H1 (cell line): ENCODE measurements at regions not wholly inside any gene's neighbourhood (a gene's known extent, or its start where the extent isn't known, plus 50 kb on each side); places are given as distances from the start of the nearest gene placed in this dataset.

Experiments used
- EZH2 ChIP-seq: fragments of 200-600 bp; sonication (generic); IDR thresholded peaks from 2 replicates; pipeline ENCODE4 v1.7.1; 2012; ENCODE audit warnings: low read depth, mild to moderate bottlenecking, moderate library complexity, low read length, inconsistent platforms; ENCODE audit not compliant: severe bottlenecking
- HDAC2 ChIP-seq, 2 experiments: fragments of 300-600 bp in 1 of 2; sonication (generic) in 1 of 2; IDR thresholded peaks; 2 replicates each; pipeline ENCODE4 v1.6.1; 2011 to 2012; ENCODE audit warnings: low read depth in 2 of 2, low read length in 2 of 2, mild to moderate bottlenecking in 2 of 2, moderate library complexity in 2 of 2, borderline replicate concordance in 1 of 2, inconsistent platforms in 1 of 2
- KDM5A ChIP-seq: fragments of 200-600 bp; IDR thresholded peaks from 2 replicates; pipeline ENCODE4 v1.7.1; 2012; ENCODE audit warnings: mild to moderate bottlenecking, low read length, inconsistent platforms, mixed read lengths

GRCh38 chr15:58288592-58288991 is 143.2 kb upstream of the LIPC start (continued):
- TF ChIP-seq KDM5A (no peak), HDAC2 (IDR thresholded peaks at IDR 0.05; ENCODE audit: borderline replicate concordance in 1 of 2, low read depth in 2 of 2, low read length in 2 of 2) (no peak), EZH2 (no peak)
